IgD-negative memory B cell (primary cell): ENCODE measurements at regions not wholly inside any gene's neighbourhood (a gene's known extent, or its start where the extent isn't known, plus 50 kb on each side); places are given as distances from the start of the nearest gene placed in this dataset.

ENCODE experiments used
- H3K27ac Mint-ChIP-seq, 3 donors: one replicate each; pipeline ENCODE4 v1.8.0; 2020 to 2022; ENCODE audit warnings: mild to moderate bottlenecking in 3 of 3, mixed read lengths in 3 of 3, moderate library complexity in 1 of 3
- H3K27me3 Mint-ChIP-seq: one replicate; pipeline ENCODE4 v1.8.0; 2021; ENCODE audit warnings: mixed read lengths
- H3K36me3 Mint-ChIP-seq: one replicate; pipeline ENCODE4 v1.8.0; 2020; ENCODE audit warnings: mild to moderate bottlenecking, mixed read lengths
- H3K4me1 Mint-ChIP-seq, 3 donors: one replicate each; pipeline ENCODE4 v1.8.0; 2020 to 2022; ENCODE audit warnings: mixed read lengths in 3 of 3, mild to moderate bottlenecking in 1 of 3
- H3K4me3 Mint-ChIP-seq, 4 donors: one replicate each; pipeline ENCODE4 v1.8.0; 2020 to 2022; ENCODE audit warnings: mild to moderate bottlenecking in 4 of 4, mixed read lengths in 4 of 4, moderate library complexity in 3 of 4
- H3K9me3 Mint-ChIP-seq, 3 donors: one replicate each; pipeline ENCODE4 v1.8.0; 2020 to 2021; ENCODE audit warnings: mixed read lengths in 3 of 3, mild to moderate bottlenecking in 1 of 3

DNA sequence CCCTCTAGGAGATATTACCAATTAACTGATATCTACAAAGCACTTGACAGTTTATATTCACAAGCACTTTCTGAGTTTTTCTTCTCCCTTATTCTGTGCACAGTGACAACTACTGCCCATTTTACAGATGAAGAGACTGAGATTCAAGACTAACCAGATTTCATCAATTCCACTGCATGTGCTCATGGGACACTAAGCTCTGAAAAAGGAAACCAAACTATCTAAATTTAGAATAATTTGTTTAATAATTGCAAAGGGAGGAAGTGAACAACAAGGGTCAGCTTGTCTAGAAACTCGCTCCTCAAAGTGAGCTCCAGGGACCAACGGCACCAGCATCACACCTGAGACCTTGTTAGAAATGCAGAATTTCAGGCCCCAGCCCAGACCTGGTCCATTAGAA is 50.8 kb upstream of the MYLIP start:
- Mint-ChIP-seq H3K9me3 (no peaks in the 10 kb centered on the region), H3K27ac (no peak overlapping the region), H3K27me3 (peaks cover 8% of the 10 kb centered on the region), H3K4me3 (peak overlapping the region in 2 of 4 donors; percentile 23 to 71), H3K36me3 (no peaks in the 10 kb centered on the region), H3K4me1 (peaks cover 8 to 11% (median 9%) of the 10 kb centered on the region in 3 donors)

DNA sequence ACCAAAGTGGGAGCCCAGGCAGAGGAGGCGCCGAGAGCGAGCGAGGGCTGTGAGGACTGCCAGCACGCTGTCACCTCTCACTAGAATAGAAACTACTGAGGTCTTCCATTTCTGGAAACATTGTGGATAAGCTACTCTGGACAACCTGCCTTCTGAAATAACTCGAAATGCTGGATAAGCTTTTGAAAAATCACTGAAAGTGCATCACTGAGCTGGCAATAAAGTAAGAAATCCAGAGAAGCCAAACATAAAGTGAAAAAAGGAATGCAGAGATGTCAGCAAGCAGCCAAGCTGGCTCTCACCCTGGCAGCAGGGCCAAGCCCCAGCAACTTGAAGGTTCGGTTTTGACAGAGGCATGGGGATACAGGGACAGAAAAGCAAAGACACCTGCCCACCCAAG is 59.2 kb upstream of the MYLIP start:
- Mint-ChIP-seq H3K27ac (no peak overlapping the region), H3K4me3 (no peak overlapping the region), H3K9me3 (no peaks in the 10 kb centered on the region), H3K4me1 (no peaks in the 10 kb centered on the region), H3K36me3 (no peaks in the 10 kb centered on the region), H3K27me3 (peaks cover 1% of the 10 kb centered on the region)

DNA sequence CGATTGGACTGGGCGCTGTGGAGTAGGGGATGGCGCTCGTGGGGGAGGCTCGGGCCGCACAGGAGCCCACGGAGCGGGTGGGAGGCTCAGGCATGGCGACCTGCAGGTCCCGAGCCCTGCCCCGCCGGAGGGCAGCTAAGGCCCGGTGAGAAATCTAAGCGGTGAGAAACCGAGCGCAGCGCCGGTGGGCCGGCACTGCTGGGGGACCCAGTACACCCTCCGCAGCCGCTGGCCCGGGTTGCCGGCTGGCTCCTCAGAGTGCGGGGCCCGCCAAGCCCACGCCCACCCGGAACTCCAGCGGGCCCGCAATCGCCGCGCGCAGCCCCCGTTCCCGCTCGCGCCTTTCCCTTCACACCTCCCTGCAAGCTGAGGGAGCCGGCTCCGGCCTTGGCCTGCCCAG is 59.7 kb upstream of the MYLIP start:
- Mint-ChIP-seq H3K4me1 (no peaks in the 10 kb centered on the region), H3K36me3 (no peaks in the 10 kb centered on the region), H3K27me3 (peaks cover 1% of the 10 kb centered on the region), H3K4me3 (no peak overlapping the region), H3K27ac (no peak overlapping the region), H3K9me3 (no peaks in the 10 kb centered on the region)

DNA sequence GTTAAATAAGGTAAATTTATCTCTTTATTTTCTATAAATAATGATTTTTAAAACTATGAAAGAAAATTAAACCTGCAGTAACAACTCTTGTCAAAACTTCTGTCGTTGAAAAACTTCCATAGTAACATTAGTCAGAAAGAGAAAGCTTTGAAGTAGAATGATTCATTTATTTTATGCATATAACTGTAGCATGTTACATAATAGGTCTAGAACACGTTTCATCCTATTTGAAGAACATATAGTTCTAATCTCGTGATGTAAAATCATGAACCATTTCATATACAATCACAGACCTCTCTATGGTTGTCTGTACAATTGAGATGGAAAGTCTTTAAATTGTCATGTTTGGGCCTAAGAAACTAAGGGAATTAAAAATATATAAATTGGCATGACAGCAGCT is 61.3 kb upstream of the MYLIP start:
- no peak overlapping the region for H3K27ac Mint-ChIP-seq
- H3K4me1 Mint-ChIP-seq, result no peaks in the 10 kb centered on the region
- peaks cover 1% of the 10 kb centered on the region for H3K27me3 Mint-ChIP-seq
- no peaks in the 10 kb centered on the region for H3K9me3 Mint-ChIP-seq
- no peak overlapping the region for H3K4me3 Mint-ChIP-seq
- H3K36me3 Mint-ChIP-seq, result no peaks in the 10 kb centered on the region

DNA sequence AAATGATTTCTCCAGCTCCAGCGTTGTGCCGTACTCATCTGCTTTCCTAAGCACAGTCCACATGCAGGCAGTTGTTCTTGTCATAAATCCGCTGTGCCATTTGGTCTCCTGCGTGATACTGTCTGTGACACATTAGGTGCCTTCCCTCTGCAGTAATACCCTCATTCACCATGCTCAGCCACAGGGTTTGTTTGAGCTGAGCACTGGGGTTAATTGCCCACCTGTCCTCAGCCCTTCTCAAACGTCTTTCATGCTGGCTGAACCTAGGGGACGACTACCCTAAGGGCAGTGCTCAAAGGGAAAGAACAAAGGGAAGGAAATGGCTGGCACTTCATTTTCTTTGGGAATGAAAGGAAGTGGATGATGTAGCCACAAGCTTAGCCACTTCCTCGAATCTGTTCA is 64.2 kb upstream of the MYLIP start:
- Mint-ChIP-seq H3K27ac (no peak overlapping the region), H3K9me3 (no peaks in the 10 kb centered on the region), H3K4me3 (no peak overlapping the region), H3K27me3 (no peaks in the 10 kb centered on the region), H3K4me1 (peaks cover 0 to 1% (median 0%) of the 10 kb centered on the region in 3 donors), H3K36me3 (no peaks in the 10 kb centered on the region)

DNA sequence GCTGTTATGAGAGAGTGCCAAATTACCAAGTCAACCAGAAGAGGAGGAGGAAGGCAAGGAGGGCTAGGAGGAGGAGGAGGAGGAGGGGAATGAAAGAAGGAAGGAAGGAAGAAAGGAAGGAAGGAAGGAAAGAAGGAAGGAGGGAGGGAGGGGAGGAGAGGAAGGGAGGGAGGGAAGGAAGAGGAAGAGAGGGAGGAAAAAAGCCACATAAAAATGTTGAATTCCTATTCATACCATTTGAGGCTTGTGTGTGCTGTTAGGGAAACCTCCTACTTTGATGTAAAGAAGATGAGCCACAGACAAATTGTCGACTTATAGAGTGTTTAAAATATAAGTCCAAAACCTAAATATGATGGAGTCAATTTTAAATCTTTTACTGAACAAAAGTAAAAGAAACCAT is 65.3 kb upstream of the MYLIP start:
- Mint-ChIP-seq H3K4me1 (peaks cover 0 to 4% (median 1%) of the 10 kb centered on the region in 3 donors), H3K27me3 (no peaks in the 10 kb centered on the region), H3K36me3 (no peaks in the 10 kb centered on the region), H3K27ac (no peak overlapping the region), H3K9me3 (no peaks in the 10 kb centered on the region), H3K4me3 (no peak overlapping the region)

DNA sequence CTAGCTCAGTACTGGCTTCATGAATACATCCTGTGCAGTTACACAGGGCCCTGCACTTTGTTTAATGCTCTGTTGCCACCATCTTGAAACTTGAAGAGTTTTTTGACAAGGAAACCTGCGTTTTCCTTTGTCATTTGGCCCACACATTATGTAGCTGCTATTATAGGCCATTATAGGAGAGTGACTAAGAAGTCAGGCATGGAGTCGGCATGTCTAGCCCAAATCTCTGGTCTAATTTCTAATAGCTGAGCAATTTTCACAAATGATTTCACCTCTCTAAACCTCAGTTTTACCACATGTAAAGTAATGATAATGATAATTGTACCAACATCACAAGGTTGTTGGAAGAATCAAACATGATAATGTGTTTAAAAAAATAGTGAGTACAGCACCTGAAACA is 67.1 kb upstream of the MYLIP start:
- Mint-ChIP-seq H3K9me3 (no peaks in the 10 kb centered on the region), H3K27me3 (no peaks in the 10 kb centered on the region), H3K27ac (no peak overlapping the region), H3K4me1 (peaks cover 0 to 4% (median 1%) of the 10 kb centered on the region in 3 donors), H3K36me3 (no peaks in the 10 kb centered on the region), H3K4me3 (no peak overlapping the region)

DNA sequence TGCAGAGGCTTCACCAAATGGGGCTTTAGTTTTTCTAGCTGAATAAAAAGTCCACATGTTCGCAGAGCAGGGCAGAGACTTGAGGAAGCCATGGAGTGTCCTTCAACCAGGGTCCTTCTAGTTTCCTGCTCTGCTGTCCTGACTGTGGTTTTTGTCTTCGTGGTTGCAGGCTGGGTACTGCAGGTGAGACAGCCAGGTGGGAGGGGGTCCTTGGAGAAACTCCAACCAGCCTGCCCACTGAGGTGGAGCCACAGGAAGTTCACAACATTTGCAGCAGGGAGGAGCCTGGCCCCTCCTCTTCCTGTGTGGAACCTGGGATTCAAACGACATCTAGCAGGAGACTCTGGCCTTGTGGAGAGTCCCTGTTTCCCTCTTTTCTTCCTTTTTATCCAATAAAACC is 68.8 kb upstream of the MYLIP start:
- H3K27ac Mint-ChIP-seq, result no peak overlapping the region
- H3K27me3 Mint-ChIP-seq, result no peaks in the 10 kb centered on the region
- H3K36me3 Mint-ChIP-seq, result no peaks in the 10 kb centered on the region
- H3K4me3 Mint-ChIP-seq, result no peak overlapping the region
- H3K9me3 Mint-ChIP-seq, result no peaks in the 10 kb centered on the region
- H3K4me1 Mint-ChIP-seq, result peaks cover 0 to 4% (median 4%) of the 10 kb centered on the region in 3 donors

DNA sequence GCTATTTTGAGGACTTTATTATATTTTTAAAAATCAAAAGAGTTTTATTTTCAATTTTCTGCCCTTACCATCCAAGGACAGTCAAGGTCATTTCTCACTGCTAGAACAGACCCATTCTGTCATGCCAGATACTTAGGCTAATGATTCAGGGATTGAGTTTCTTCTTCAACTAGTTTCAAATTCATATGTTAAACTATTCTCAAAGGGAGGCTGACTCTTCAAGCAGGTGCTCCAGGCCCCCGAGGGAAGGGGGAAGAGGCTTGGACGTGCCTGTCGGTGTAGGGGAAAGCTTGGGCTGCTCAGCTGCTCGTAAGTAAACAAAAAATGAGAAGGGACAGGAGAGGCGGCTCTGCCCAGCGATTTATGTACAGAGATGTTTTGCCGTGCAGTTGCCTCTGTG is 69.4 kb upstream of the MYLIP start:
- Mint-ChIP-seq H3K4me3 (no peak overlapping the region), H3K36me3 (peaks cover under 1% of the 10 kb centered on the region), H3K27me3 (no peaks in the 10 kb centered on the region), H3K27ac (no peak overlapping the region), H3K4me1 (peaks cover 0 to 4% (median 4%) of the 10 kb centered on the region in 3 donors), H3K9me3 (no peaks in the 10 kb centered on the region)

DNA sequence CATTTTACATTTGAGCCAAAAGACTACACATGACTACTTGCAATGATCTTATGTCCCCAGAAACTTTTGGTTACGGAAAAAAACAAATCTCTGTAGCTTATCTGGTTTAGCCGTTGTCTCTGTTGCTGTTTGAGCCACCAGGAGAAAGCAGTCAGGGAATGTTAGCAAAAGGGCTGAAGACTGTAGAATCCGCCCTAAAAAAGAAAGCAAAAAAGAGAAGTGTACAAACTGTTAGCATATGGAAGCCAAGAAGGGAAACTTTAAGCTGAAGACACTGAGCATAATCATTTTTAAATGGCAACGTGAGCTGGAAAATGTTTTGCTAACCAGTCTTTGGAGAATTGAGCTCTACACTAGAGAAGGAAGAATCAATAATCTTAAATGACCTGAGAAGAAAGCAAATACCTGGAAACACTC is 69.9 kb upstream of the MYLIP start:
- Mint-ChIP-seq H3K4me1 (peaks cover 0 to 4% (median 4%) of the 10 kb centered on the region in 3 donors), H3K27ac (peak overlapping the region in 1 of 3 donors; percentile 37), H3K36me3 (peaks cover 2% of the 10 kb centered on the region), H3K4me3 (no peak overlapping the region), H3K9me3 (no peaks in the 10 kb centered on the region), H3K27me3 (no peaks in the 10 kb centered on the region)

DNA sequence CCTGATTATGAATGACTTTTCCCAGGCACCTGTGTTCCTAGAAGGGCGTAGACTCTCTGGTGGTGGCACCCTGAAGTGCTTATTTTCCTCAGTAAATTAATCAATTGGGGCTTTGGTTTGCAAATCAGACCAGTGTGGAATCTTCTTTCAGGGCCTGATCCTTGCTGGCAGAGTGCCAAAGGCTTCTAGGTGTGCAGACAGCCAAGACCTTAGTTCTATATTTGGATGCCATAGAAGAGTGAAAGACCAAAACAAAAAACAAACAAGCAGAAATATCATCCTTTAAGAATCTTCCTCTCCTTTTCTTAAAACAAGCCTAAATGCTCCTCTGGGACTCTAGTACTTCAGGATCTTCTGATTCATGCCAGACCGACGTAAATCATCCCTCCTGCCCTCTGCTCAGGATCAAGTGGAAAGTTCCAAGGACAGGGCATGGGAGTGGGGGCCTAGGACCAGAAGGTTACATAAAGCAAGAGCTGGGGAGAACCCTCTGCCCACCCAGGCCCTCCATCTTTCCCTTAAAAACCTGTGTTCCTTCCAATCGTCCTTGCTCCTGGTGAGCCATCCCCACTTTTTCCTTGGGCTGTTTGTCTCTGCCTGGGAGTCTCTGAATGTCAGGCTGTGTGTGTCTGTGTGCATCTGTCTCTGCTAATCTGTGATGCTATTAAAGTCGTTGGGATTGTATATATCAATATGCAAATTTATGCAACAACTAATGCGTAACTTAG is 70.5 kb upstream of the MYLIP start:
- Mint-ChIP-seq H3K4me1 (peaks cover 0 to 4% (median 4%) of the 10 kb centered on the region in 3 donors), H3K4me3 (no peak overlapping the region), H3K27me3 (peaks cover 1% of the 10 kb centered on the region), H3K27ac (peak overlapping the region in 1 of 3 donors; percentile 37), H3K36me3 (peaks cover 2% of the 10 kb centered on the region), H3K9me3 (no peaks in the 10 kb centered on the region)

DNA sequence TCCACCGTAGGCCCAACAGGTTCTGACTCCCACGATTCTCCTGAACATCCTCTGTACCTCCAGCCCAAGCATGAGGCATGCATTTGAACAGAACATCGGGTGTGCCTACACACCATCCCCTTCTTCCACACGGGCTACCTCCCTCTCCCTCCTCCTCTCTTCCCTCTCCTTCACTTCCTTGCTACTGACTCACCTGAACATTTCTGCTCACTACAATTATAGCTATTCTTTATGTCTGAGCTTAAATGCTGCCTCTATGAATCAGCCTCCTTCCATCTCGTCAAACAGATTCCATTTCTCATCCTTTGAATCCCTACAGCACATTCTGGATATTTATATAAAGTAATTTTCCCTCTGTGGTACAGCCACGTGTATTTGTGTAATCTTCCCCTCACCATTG is 71.4 kb upstream of the MYLIP start:
- H3K4me1 Mint-ChIP-seq, result peaks cover 0 to 4% (median 4%) of the 10 kb centered on the region in 3 donors
- no peaks in the 10 kb centered on the region for H3K9me3 Mint-ChIP-seq
- peaks cover 1% of the 10 kb centered on the region for H3K27me3 Mint-ChIP-seq
- peaks cover 2% of the 10 kb centered on the region for H3K36me3 Mint-ChIP-seq
- H3K4me3 Mint-ChIP-seq, result no peak overlapping the region
- no peak overlapping the region for H3K27ac Mint-ChIP-seq

DNA sequence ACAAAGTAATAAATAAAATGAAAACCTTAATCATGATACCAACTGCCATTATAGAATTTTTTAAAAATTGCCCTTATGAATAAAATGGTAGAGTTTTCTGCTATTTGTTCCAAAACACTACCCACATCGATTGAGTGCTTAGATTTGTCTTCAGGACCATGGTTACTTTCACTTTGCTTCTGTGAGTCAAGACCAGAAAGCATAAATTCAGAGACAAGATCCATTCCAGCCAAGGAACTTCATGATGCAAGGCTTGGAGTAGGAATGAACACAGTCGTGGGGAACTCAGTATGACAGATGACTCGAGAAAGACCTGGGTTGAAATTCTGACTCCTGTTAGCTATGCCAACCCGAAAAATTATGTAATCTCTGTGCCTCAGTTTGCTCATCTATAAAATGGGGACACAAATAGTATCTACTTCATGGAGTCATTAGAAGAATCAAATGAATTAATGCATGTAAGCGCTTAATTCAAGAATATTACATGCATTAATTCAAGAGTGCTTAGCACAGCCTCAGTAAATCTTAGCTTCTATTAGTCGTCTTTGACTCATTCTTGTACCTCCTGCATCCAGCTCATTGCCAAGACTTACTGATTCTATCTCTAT is 72.5 kb upstream of the MYLIP start:
- Mint-ChIP-seq H3K4me1 (peaks cover 0 to 4% (median 4%) of the 10 kb centered on the region in 3 donors), H3K27me3 (peaks cover 1% of the 10 kb centered on the region), H3K4me3 (no peak overlapping the region), H3K36me3 (peaks cover 2% of the 10 kb centered on the region), H3K9me3 (no peaks in the 10 kb centered on the region), H3K27ac (no peak overlapping the region)

DNA sequence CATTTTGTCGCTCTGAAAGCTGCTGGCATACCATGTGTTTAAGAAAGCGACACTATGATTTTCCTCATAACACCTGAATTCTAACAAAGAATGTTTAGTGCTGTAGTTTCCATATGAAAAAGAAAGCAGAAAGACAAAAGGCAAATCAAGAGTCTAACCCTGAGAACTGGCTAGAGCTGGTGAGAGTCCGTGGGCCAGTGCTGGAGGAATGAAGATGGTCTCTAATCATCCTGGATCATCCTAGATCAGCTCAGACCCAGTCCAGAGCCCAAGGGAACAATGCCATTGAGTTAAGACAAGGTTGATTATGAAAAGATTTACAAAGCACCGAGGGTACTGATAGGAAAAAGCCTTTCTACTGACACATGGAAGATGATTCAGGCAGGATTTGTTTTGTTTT is 73.0 kb upstream of the MYLIP start:
- Mint-ChIP-seq H3K9me3 (no peaks in the 10 kb centered on the region), H3K27ac (no peak overlapping the region), H3K4me1 (peaks cover 0 to 4% (median 4%) of the 10 kb centered on the region in 3 donors), H3K27me3 (peaks cover 1% of the 10 kb centered on the region), H3K4me3 (no peak overlapping the region), H3K36me3 (peaks cover 2% of the 10 kb centered on the region)

DNA sequence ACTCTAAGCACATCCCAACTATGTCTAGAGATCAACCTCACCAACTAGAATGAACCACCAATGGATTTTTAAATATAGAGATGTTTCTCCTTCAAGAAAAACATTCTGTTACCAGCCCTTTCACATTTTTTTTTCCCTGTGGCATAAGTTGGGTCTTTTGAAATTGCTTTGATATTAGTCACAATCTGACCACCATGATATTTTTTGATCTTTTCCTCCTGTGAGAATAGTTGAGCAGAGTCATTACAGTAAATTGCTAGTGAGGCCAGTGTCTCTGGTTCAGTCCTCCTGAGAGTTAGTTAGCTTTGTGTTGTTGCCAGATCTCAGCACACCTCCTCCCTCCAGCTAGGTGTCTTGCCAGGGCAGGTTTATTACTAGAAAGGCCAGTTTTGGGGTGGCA is 79.7 kb upstream of the MYLIP start:
- H3K4me1 Mint-ChIP-seq, result no peaks in the 10 kb centered on the region
- no peaks in the 10 kb centered on the region for H3K36me3 Mint-ChIP-seq
- no peaks in the 10 kb centered on the region for H3K9me3 Mint-ChIP-seq
- H3K27me3 Mint-ChIP-seq, result peaks cover 4% of the 10 kb centered on the region
- no peak overlapping the region for H3K4me3 Mint-ChIP-seq
- no peak overlapping the region for H3K27ac Mint-ChIP-seq

DNA sequence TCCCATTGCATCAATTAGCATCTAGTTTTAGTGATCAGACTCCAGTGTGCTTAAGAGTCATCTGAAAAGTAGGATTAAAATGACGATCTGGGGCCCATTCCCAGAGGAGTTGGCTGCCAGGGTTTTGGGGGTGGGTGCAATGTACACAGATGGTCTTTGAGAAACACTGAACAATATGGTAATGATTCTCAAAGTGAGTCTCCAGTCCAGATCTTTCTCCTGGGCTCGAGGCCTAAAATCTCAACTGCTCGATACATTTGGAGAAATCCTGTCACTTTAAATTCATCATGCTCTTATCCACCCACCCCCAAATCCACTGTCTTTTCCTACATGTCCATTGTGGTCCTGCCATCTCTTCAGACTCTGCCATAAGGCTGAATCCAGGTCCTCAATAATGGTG is 80.7 kb upstream of the MYLIP start:
- Mint-ChIP-seq H3K36me3 (no peaks in the 10 kb centered on the region), H3K27me3 (peaks cover 3% of the 10 kb centered on the region), H3K27ac (no peak overlapping the region), H3K9me3 (no peaks in the 10 kb centered on the region), H3K4me3 (no peak overlapping the region), H3K4me1 (peaks cover 3 to 6% (median 5%) of the 10 kb centered on the region in 3 donors)
